ENCODE measurements at regions not wholly inside any gene's neighbourhood (a gene's known extent, or its start where the extent isn't known, plus 50 kb on each side); places are given as distances from the start of the nearest gene placed in this dataset.

- TF ChIP-seq CTCF (conservative IDR thresholded peaks at IDR 0.05) (no peak), ZFX (IDR thresholded peaks at IDR 0.05) (no peak)
Measured at GRCh38 chr7:156438011-156438410, 202.6 kb upstream of the RNF32 start.

Measured in C4-2B (cell line).